Activated T-cell treated with anti-CD3 and anti-CD28 coated beads, Interleukin-2, amount 50 U/mL, for 48 hours (primary cell): ENCODE measurements at regions not wholly inside any gene's neighbourhood (a gene's known extent, or its start where the extent isn't known, plus 50 kb on each side); places are given as distances from the start of the nearest gene placed in this dataset.
"Not testable (repeated sequence)": the region's sequence is repeated elsewhere in the genome, so short reads cannot be mapped to it uniquely, and the experiment has no call there.

Experiments used
- DNase-seq, 2 experiments: peaks; one replicate each; pipeline ENCODE4 v3.0.0-alpha.2; 2020

DNA sequence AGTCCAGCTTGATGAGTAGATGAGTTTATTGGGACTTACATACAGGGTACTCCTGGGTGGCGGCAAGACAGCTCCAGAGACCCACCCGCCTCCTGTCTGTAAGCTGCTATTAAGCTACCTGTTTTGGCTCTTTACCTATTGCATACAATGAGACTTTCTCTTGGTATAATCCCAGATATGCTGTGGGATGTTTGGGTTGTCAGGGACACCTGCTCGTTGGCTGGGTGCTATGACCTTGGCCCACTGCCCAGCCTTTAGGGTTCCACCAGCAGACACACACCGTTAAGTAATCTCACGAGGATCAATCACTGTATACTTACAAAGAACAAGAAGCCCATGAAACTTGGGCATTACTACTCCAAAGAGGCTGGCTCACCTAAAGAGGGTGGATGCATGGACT, 116.4 kb downstream of the NPIPB5 start:
- DNase-seq, result no peak

DNA sequence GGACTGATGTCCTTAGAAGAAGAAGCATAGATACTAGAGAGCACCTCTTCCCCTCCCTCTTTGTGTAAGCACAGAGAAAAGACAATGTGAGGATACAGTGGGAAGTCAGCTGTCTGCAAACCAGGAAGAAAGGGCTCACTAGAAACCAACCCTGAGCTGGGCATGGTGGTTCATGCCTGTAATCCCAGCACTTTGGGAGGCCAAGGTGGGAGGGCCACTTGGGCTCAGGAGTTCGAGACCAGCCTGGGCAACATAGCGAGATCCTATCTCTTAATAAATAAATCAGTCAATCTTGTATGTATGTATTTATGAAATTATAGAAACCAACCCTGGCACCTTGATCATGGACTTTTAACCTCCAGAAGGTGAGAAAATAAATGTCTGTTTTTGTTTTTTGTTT, 118.3 kb downstream of the NPIPB5 start:
- DNase-seq, result no peak

DNA sequence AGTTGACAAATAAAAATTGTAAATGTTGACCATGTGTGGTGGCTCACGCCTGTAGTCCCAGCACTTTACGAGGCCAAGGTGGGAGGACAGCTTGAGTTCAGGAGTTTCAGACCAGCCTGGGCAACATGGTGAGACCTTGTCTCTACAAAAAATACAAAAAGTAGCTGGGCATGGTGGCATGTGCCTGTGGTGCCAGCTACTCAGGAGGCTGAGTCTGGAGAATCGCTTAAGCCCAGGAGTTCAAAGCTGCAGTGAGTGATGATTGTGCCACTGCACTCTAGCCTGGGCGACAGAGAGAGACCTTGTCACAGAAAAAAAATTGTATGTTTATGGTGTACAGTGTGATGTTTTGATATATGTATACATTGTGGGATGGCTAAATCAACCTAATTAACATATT, 119.6 kb downstream of the NPIPB5 start:
- DNase-seq, result no peak

GRCh38 chr16:22631264-22631663, 120.6 kb downstream of the NPIPB5 start:
- DNase-seq, result no peak

GRCh38 chr16:22632606-22633005, 121.9 kb downstream of the NPIPB5 start:
- DNase-seq, result no peak

- DNase-seq, result no peak
Measured at GRCh38 chr16:22633280-22633679, 122.6 kb downstream of the NPIPB5 start.

GRCh38 chr16:22633799-22634198, 123.1 kb downstream of the NPIPB5 start:
- no peak for DNase-seq

GRCh38 chr16:22634954-22635353, 124.3 kb downstream of the NPIPB5 start:
- DNase-seq, result no peak

DNA sequence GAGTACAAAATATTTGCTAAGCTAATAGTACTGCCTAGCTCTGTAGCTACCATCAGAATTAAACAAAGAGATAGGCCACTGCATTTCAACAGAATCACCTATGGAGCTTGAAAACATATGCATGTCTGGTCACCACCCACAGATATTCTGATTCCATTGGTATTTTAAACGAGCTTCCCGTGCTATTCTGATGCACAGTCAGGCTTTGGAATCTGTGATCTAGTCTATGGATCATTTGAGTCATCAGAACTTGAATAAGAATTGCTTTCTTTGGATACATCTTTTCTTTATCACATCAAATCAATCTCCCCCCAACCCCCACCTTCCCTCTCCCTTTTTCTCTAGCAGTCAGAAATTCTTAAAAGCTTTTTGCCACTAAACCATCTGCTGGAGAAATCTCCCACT, 124.7 kb downstream of the NPIPB5 start:
- DNase-seq, result no peak

DNA sequence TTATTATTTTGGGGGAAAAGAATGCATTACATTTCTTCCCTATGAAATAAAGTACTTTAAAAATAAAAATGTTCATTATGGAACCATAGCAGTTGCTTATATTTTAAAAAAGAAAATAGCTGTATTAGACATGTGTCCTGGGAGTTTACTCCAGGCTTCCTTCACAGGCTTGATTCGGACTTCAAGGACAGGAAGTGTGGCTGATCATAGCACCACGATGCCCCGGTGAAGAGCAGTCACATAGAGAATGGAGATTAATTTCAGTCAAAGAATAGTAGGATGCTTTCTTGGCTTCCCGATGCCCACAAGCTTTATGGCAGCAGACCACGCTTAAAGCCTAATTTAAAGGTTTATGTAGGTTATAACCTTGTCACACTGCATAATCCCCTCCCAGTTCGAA, 125.1 kb downstream of the NPIPB5 start:
- DNase-seq, result no peak

- DNase-seq, result no peak
Measured at GRCh38 chr16:22638393-22639206, 127.9 kb downstream of the NPIPB5 start.

GRCh38 chr16:22641131-22641628, 130.5 kb downstream of the NPIPB5 start:
- DNase-seq, result no peak

DNA sequence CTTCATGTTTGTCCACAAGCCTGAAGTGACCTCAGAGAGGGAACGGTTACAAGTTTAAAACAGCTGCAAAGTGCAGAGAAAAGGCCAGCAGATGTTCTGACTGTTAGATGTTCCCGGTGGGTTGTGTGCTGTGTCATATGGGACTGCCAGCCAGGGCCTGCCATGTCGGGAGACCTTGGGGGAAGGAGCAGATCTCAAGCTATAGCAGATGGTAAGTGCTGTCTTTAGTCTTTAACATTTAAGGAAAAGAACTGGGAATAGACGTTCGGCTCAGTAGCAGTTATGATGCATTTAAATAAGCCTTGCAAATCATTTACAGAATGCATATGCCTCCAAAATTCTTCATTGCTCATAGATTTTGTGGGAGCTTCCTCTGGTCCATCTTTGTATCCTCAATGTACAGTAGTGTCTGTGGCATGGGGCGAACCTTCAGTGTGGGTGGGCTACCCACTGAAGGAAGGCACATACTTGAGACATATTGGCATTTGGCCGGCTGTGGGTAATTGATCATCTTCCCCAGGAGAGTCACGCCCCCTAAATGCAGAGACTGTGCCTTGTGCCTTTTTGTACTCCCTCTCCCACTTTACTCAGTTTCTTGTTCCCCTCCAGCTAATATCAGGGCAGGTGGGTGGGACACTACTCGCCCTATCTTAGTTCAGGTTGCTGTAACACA, 131.9 kb downstream of the NPIPB5 start:
- no peak for DNase-seq

- not testable (repeated sequence) for DNase-seq
Measured at GRCh38 chr16:22643203-22643602, 132.5 kb downstream of the NPIPB5 start.

DNA sequence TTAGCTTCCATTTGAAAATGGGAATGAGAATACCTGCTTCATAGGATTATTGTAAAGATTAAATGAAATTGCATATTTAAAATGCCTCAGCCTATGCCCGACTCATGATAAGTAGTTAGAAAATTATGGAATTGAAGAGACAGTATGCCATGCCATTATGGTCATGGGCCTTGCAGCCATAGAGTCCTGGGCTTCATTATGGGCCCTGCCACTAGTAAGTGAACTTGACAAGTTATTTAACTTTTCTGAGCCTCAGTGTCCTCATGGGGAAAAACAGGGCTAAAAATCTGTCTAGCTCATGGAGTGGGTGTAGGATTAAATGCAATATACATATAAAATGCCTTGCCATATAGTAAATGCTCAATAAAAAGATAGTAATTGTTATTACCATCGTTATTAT, 133.2 kb downstream of the NPIPB5 start:
- DNase-seq, result no peak

DNA sequence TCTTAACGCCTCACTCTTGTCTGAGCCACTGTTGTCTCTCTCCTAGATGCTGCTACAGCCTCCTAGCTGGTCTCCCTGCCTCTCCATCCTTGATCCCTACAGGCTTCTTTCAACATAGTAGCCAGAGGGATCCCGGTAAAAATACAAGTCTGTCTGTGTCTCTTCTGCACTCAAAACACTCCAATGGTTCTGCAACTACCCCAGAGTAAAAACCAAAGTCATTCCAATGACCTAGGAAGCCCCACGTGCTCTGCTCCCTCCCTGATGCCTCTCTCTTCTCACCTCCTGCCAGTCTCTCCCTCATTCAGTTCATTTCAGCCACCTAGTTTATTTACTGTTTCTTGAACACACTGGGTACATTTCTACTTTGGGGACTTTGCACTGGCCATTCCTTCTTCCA, 135.2 kb downstream of the NPIPB5 start:
- DNase-seq, result no peak

- no peak for DNase-seq
Measured at GRCh38 chr16:22646948-22647556, 136.4 kb downstream of the NPIPB5 start.

DNA sequence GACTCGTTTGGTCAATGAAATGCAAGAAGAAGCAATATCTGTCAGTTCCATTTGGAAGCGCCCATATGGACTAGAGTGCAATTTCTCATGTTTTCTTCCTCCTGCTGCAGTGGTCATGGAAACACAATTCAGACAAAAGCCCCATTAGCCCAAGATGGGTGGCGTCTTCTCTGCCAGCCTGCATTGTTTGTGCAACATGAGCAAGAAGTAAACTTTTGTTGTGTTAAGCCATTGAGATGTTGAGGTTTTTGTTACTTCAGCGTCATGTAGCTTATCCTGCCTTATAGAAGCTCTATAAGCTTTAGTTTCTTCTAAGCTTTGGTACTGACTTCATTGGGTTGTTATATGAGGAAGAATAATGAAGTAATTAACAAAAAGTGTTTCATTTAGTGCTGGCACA, 137.4 kb downstream of the NPIPB5 start:
- DNase-seq, result no peak

DNA sequence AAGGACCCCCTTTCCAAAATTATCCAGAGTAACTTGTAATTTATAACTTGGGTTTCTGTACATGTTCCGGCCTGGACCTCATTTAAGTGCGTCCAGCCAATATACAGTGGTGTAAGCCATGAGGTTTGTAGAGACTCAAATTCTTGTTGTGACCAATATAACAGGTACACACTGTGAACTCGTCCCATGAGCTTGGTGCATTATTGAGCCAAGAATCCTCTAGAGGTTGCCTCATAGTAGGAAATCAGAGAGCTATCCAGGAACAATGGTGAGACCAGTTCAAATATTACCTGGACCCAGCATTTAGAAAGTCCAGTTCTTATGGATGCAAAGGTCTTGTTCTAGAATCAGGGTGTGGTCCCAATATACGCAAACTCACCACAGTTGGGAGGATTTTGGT, 138.2 kb downstream of the NPIPB5 start:
- no peak for DNase-seq

GRCh38 chr16:22651111-22651817, 140.6 kb downstream of the NPIPB5 start:
- not testable (repeated sequence) for DNase-seq

GRCh38 chr16:22652463-22652845, 141.8 kb downstream of the NPIPB5 start:
- DNase-seq, result no peak

GRCh38 chr16:22653876-22654275, 143.2 kb downstream of the NPIPB5 start:
- no peak for DNase-seq

- not testable (repeated sequence) for DNase-seq
Measured at GRCh38 chr16:22656573-22656972, 145.9 kb downstream of the NPIPB5 start.
